ENCODE measurements at regions not wholly inside any gene's neighbourhood (a gene's known extent, or its start where the extent isn't known, plus 50 kb on each side); places are given as distances from the start of the nearest gene placed in this dataset.

GRCh38 chr11:95359756-95360155 is 128.8 kb upstream of the SESN3 start:
- TF ChIP-seq CTCF (conservative IDR thresholded peaks at IDR 0.05 in 1 of 2, IDR thresholded peaks at IDR 0.05 in 1 of 2; ENCODE audit: extremely low read depth in 1 of 2, insufficient read depth in 1 of 2, low read depth in 1 of 2, low read length in 2 of 2) (no peak), EZH2 (IDR thresholded peaks at IDR 0.05; ENCODE audit: borderline replicate concordance, low read length) (no peak)

Data from mammary epithelial cell (primary cell).